NCI-H2227 (cell line): ENCODE measurements at regions not wholly inside any gene's neighbourhood (a gene's known extent, or its start where the extent isn't known, plus 50 kb on each side); places are given as distances from the start of the nearest gene placed in this dataset.

Experiments
- DNase-seq: peaks from one replicate; lab custom pipeline; 2025; ENCODE audit not compliant: unreplicated experiment; lab: John Stamatoyannopoulos, UW

DNA sequence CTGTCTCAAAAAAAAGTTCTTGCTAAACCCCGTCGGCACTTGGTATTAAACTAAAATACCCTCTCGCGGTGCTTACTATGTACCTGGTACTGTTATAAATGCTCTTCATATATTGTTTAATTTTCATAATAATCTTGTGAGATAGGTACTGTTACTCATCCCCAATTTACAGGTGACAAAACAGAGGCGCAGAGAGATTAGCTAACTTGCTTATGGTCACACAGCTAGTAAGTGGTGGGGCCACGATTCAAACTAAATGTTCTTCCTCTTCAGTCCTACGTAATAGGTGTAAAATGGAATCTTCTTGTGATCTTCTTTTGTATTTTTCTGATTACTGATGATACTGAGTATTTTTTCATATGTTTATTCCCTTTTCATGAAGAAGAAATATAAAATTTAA, 51.3 kb downstream of the TET3 start:
- no peak for DNase-seq

GRCh38 chr2:74036450-74037195, 51.9 kb downstream of the TET3 start:
- no peak for DNase-seq

GRCh38 chr2:74037379-74037860, 52.7 kb downstream of the TET3 start:
- no peak for DNase-seq

DNA sequence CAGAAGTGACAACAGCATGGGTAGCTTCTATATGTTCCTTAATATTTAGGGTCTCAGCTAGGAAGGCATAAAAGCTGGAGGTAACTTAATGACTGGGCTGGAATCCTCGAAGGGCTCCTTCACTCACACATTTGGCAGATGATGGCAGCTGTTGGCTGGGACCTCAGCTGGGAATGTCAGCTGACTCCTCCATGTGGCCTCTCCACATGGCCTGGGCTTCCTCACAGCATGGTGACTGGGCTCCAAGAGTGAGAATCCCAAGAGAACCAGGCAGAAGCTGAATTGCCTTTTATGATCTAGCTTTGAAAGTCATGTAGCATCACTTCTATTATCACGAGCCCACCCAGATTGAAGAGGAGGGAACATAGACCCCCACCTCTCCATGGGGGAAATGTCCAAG, 54.9 kb downstream of the TET3 start:
- no peak for DNase-seq

DNA sequence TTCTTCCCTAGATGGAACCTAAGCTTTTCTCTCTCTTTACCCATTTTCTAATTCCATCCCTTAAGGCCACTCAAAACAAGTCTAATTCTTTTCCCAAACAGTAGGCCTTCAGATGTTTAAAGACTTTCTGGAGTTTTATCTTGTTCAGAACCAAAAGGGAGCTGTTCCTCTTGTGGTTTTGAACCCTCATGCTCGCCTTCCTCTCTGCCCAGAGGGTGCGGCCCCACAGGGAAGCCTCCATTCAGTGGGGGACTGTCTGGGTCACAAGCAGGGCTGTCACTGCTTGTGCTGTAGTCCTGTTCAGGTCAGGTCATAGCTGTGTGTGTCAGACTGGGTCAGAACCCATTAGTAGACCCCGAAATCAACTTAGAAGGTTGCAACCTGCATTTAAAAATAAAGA, 56.5 kb downstream of the TET3 start:
- no peak for DNase-seq

- no peak for DNase-seq
These were observed 57.0 kb downstream of the TET3 start for GRCh38 chr2:74041726-74042125.

GRCh38 chr2:74042606-74043005, 57.9 kb downstream of the TET3 start:
- DNase-seq: no peak

DNA sequence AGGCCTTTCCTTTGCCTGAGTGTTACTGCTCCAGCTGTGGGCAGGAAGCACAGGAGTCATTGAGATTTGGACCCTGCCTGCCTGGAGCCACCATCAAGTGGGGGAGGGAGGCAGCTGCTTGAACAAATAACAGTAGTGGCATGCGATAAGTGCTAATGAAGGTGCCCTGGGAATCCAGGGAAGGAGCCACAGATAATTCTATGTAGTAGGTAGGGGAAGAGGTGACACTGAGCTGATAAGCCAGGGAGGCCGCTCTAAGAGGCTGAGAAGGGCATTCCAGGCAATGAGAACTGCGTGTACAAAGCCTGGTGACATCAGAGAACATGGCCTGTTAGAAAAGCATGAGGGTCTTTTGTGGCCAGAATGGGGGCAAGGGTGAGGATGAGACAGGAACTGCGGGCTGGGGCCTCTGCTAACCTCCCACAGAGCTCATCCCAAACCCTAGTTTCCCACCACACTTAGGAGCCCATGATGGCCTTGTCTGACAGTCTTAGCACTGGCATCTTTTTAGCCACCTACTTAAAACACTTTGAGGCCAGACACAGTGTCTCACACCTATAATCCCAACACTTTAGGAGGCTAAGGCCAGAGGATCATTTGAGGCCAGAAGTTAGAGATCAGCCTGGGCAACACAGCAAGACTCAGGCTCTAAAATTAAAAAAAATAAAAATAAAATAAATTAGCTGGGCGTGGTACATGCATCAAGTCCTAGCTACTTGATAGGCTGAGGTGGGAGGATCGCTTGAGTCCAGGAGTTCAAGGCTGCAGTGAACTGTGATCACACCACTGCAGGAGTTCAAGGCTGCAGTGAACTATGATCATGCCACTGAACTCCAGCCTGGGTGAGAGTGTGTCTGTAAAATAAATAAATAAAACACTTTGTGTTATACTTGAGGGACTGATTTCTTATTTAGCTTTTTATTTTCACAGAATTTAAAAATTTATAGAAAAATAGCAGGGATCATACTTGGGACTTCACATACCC, 58.9 kb downstream of the TET3 start:
- no peak for DNase-seq

GRCh38 chr2:74044999-74045398, 60.3 kb downstream of the TET3 start:
- DNase-seq: no peak

- no peak for DNase-seq
These were observed 60.7 kb downstream of the TET3 start for GRCh38 chr2:74045454-74045853.

DNA sequence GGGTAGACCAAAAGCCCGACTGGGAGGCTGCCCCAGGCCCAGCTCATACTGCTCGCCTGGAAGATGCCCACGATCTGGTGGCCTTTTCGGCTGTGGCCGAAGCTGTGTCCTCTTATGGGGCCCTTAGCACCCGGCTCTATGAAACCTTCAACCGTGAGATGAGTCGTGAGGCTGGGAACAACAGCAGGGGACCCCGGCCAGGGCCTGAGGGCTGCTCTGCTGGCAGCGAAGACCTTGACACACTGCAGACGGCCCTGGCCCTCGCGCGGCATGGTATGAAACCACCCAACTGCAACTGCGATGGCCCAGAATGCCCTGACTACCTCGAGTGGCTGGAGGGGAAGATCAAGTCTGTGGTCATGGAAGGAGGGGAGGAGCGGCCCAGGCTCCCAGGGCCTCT, 61.7 kb downstream of the TET3 start:
- no peak for DNase-seq

DNA sequence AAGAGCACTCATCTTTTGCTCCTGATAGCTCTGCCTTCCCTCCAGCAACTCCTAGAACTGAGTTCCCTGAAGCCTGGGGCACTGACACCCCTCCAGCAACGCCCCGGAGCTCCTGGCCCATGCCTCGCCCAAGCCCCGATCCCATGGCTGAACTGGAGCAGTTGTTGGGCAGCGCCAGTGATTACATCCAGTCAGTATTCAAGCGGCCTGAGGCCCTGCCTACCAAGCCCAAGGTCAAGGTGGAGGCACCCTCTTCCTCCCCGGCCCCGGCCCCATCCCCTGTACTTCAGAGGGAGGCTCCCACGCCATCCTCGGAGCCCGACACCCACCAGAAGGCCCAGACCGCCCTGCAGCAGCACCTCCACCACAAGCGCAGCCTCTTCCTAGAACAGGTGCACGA, 62.4 kb downstream of the TET3 start:
- no peak for DNase-seq

DNA sequence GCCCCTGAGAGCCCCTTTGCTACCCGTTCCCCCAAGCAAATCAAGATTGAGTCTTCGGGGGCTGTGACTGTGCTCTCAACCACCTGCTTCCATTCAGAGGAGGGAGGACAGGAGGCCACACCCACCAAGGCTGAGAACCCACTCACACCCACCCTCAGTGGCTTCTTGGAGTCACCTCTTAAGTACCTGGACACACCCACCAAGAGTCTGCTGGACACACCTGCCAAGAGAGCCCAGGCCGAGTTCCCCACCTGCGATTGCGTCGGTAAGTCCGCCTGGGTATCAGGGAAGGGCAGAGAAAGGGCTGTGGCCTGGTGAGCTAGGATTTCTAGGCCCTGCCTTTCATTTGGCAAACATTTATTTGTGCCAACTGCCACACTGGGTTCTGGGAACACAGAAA, 63.4 kb downstream of the TET3 start:
- no peak for DNase-seq

DNA sequence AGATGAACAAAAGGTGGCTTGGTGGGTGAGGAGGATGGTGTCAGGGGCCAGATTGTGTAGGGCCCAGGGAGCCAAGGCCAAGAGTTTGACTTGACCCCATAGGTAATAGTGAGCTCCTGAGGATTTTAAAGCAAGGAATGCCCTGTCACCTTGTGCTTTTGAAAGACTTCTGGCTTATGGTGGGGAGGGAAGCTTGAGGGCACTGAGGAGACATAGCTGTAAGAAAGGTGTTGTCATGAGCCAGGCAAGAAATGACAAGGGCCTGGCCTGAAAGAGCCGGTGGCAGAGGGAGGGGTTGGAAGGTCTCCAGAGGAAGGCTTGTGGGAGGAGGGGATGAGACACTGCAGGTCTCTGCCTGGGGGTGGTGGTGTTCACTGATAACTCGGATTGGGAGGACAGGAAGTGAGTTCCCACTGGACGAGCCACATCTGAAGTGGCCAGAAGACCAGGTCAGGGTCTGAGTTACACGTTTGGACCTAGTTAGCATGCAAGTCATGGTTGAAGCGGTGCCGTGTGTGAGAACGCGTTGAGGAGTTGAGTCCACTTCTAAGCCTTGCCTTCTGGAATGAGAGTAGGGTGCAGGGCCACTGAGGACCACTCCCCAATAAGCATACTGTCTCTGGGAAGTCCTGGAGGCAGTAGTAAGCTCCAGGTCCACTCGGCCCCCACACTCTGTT, 64.3 kb downstream of the TET3 start:
- DNase-seq: no peak

GRCh38 chr2:74050151-74050550, 65.4 kb downstream of the TET3 start:
- DNase-seq: no peak

DNA sequence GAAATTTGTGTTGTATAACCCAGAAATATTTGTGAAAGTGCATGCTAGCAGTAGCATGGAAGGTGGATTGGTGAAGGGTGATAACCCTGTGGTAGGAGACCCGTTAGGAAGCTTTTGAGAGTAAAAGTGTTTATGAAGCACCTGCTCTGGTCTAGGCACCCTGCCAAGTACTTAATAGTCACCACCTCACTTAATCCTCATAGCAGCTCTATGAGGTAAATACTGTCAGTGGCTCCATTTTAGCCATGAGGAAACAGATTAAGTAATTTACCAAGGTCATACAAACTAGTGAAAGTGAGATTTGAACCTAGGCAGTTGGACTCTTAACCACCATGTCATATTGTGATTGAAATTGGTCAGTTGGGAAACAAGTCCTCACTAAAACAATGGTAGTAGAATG, 66.8 kb downstream of the TET3 start:
- DNase-seq: no peak

DNA sequence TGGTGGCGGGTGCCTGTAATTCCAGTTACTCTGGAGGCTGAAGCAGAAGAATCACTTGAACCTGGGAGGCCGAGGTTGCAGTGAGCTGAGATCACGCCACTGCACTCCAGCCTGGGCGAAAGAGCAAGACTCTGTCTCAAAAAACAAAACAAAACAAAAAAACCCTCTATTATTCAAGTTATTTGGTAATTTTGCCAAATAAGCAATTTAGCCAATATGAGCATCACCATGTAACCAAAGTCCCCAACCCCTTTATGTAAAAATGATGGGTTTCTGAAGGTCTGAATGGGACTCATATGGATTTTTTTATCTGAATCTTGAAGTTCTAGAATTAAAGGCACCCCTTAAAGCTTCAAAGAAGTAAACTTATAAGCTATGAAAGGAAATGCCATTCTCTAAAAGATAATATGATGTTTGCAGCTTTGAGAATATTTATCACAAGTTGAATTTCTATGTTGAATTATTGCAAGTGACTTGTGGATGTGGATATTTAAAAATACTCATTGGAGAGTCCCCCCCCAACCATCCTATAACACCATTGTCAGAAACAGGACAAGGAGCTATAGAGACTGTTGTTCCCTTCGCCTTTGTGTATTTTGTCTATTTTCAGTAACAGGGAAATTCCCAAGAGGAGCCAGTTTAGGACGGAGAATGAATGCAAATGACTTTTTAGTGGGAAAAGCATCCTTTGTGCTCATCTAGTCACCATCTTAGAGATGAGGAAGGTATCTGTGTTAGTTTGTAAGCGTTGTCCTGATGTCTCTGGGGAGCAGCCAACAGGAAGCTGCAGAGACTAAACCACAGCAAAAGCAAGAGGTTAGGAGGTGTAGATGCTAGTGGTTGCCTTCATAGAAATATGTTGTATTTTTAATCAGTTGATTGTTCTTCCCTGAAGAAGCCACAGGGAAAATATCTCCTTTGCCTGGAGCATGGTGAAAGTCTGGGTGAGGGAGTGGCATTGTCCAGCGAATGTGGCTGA, 68.3 kb downstream of the TET3 start:
- DNase-seq: no peak

- DNase-seq: no peak
These were observed 69.4 kb downstream of the TET3 start for GRCh38 chr2:74053959-74054715.

- no peak for DNase-seq
These were observed 74.5 kb downstream of the TET3 start for GRCh38 chr2:74059137-74059775.
